ENCODE measurements at regions not wholly inside any gene's neighbourhood (a gene's known extent, or its start where the extent isn't known, plus 50 kb on each side); places are given as distances from the start of the nearest gene placed in this dataset.

DNA sequence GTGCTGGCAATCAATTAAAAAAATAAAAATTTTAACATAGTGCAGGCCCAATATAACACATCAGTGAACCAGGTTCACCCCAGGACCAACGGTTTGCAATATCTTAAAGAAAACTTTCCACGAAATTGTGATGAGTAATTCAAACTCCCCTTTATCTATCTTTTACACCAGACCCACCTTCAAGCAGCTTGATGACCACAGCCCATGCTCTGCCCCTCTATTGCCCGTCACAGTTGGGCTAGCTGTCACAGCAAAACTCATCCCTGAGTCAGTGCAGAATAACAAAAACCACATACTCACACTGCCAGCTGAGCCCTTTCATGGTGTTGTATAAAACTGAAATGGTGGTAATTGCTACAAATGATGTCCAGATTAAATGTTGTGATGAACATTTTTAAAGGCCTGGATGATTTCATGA, 112.5 kb upstream of the CREB1 start:
- Histone ChIP-seq H2BK120ac (ENCODE audit: low read depth, low read length) (no peak overlapping the region), H3K4me2 (ENCODE audit: low read length, poor library complexity, severe bottlenecking) (no peak overlapping the region), H3K9ac (ENCODE audit: low read length) (no peak overlapping the region), H3K79me1 (replicated peaks; ENCODE audit: low read length, poor library complexity, severe bottlenecking) (no peaks in the 10 kb centered on the region), H3K27ac (ENCODE audit: low read length, poor library complexity, severe bottlenecking) (no peak overlapping the region), H4K8ac (ENCODE audit: low read length) (no peak overlapping the region), H2BK5ac (ENCODE audit: low read depth, low read length, poor library complexity, severe bottlenecking) (no peak overlapping the region), H3K9me3 (ENCODE audit: control insufficient read depth, low read length) (no peaks in the 10 kb centered on the region), H3K14ac (ENCODE audit: low read length in 2 of 2) (no peak overlapping the region), H3K27me3 (ENCODE audit: control insufficient read depth in 1 of 2, insufficient read depth in 1 of 2, low read length in 2 of 2) (no peaks in the 10 kb centered on the region), H4K91ac (ENCODE audit: low read length) (no peak overlapping the region), H2BK15ac (ENCODE audit: low read depth, poor library complexity, severe bottlenecking) (no peak overlapping the region), H2BK12ac (ENCODE audit: low read length in 2 of 2) (no peak overlapping the region), H3K4me1 (ENCODE audit: control insufficient read depth, insufficient read depth, low read depth, low read length) (peaks cover 4% of the 10 kb centered on the region), H3K36me3 (ENCODE audit: control insufficient read depth in 1 of 2, insufficient read depth in 2 of 2, low read depth in 1 of 2, low read length in 2 of 2) (no peaks in the 10 kb centered on the region), H2AFZ (ENCODE audit: low read depth, low read length) (no peak overlapping the region), H3K18ac (ENCODE audit: low read depth in 1 of 2, low read length in 2 of 2) (no peak overlapping the region), H3K4me3 (ENCODE audit: insufficient read depth in 1 of 2, low read depth in 1 of 2, low read length in 2 of 2) (no peak overlapping the region), H3K23ac (ENCODE audit: low read length in 2 of 2) (no peak overlapping the region), H3K4ac (ENCODE audit: low read depth in 1 of 2, low read length in 2 of 2) (no peak overlapping the region), H2AK5ac (ENCODE audit: low read length, severe bottlenecking) (no peak overlapping the region)
- WGBS: 83% methylated on average over 2 of the region's 3 CpGs
- DNase-seq: no peak

DNA sequence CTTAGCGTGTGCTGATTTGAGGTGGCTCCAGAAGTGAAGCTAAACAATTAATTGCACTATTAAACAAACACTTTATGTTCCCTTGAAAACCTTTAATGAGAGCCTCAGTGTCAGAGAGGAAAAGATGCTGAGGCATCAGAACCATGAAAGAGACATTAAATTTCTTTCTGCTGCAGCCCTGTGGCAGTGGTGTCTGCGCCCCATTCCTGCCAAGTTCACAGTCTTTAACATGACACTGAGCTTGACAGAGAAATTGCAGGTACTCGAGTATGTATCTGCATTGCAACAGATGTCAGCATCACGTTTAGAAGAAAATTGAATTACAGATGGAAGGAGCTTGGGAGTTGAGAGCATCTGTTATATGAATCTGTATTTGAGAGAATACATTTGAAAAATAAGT, 111.3 kb upstream of the CREB1 start:
- Histone ChIP-seq H2BK12ac (ENCODE audit: low read length in 2 of 2) (no peak overlapping the region), H3K27ac (ENCODE audit: low read length, poor library complexity, severe bottlenecking) (no peak overlapping the region), H3K18ac (ENCODE audit: low read depth in 1 of 2, low read length in 2 of 2) (no peak overlapping the region), H3K79me1 (replicated peaks; ENCODE audit: low read length, poor library complexity, severe bottlenecking) (no peaks in the 10 kb centered on the region), H3K14ac (ENCODE audit: low read length in 2 of 2) (no peak overlapping the region), H2BK120ac (ENCODE audit: low read depth, low read length) (no peak overlapping the region), H3K23ac (ENCODE audit: low read length in 2 of 2) (no peak overlapping the region), H4K8ac (ENCODE audit: low read length) (no peak overlapping the region), H3K4ac (ENCODE audit: low read depth in 1 of 2, low read length in 2 of 2) (no peak overlapping the region), H2AK5ac (ENCODE audit: low read length, severe bottlenecking) (no peak overlapping the region), H3K4me1 (ENCODE audit: control insufficient read depth, insufficient read depth, low read depth, low read length) (peaks cover 1% of the 10 kb centered on the region), H3K4me2 (ENCODE audit: low read length, poor library complexity, severe bottlenecking) (no peak overlapping the region), H3K4me3 (ENCODE audit: insufficient read depth in 1 of 2, low read depth in 1 of 2, low read length in 2 of 2) (no peak overlapping the region), H2AFZ (ENCODE audit: low read depth, low read length) (no peak overlapping the region), H3K9ac (ENCODE audit: low read length) (no peak overlapping the region), H3K36me3 (ENCODE audit: control insufficient read depth in 1 of 2, insufficient read depth in 2 of 2, low read depth in 1 of 2, low read length in 2 of 2) (no peaks in the 10 kb centered on the region), H2BK5ac (ENCODE audit: low read depth, low read length, poor library complexity, severe bottlenecking) (no peak overlapping the region), H3K27me3 (ENCODE audit: control insufficient read depth in 1 of 2, insufficient read depth in 1 of 2, low read length in 2 of 2) (no peaks in the 10 kb centered on the region), H4K91ac (ENCODE audit: low read length) (no peak overlapping the region), H2BK15ac (ENCODE audit: low read depth, poor library complexity, severe bottlenecking) (no peak overlapping the region), H3K9me3 (ENCODE audit: control insufficient read depth, low read length) (peaks cover 11% of the 10 kb centered on the region)
- DNase-seq: no peak
- WGBS: 74% methylated on average over 4 of the region's 4 CpGs

DNA sequence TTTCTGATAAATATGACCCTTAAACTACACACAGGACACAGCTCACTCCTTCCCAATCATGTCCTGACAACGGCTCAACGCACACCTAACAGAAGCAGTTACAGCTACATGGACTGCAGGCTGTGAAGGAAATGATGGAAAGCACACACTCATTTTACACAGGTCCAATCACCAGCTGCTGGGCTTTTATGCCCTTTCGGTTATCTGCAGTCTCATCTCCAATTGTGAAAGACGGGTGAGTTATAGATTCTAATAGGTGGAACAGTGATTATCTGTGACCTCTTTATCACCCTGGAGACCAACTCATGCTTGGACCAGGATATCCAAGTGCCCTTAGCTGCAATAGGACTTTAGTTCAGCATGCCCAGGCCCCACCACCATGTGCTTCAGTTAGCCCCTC, 110.4 kb upstream of the CREB1 start:
- peaks cover 1% of the 10 kb centered on the region for H3K4me1 ChIP-seq (ENCODE audit: control insufficient read depth, insufficient read depth, low read depth, low read length)
- no peak overlapping the region for H3K4ac ChIP-seq (ENCODE audit: low read depth in 1 of 2, low read length in 2 of 2)
- no peak for DNase-seq
- H4K8ac ChIP-seq (ENCODE audit: low read length): no peak overlapping the region
- no peaks in the 10 kb centered on the region for H3K79me1 ChIP-seq (replicated peaks; ENCODE audit: low read length, poor library complexity, severe bottlenecking)
- no peak overlapping the region for H3K4me2 ChIP-seq (ENCODE audit: low read length, poor library complexity, severe bottlenecking)
- H3K27ac ChIP-seq (ENCODE audit: low read length, poor library complexity, severe bottlenecking): no peak overlapping the region
- no peak overlapping the region for H2BK15ac ChIP-seq (ENCODE audit: low read depth, poor library complexity, severe bottlenecking)
- no peaks in the 10 kb centered on the region for H3K36me3 ChIP-seq (ENCODE audit: control insufficient read depth in 1 of 2, insufficient read depth in 2 of 2, low read depth in 1 of 2, low read length in 2 of 2)
- H2BK120ac ChIP-seq (ENCODE audit: low read depth, low read length): no peak overlapping the region
- no peak overlapping the region for H3K18ac ChIP-seq (ENCODE audit: low read depth in 1 of 2, low read length in 2 of 2)
- H3K9me3 ChIP-seq (ENCODE audit: control insufficient read depth, low read length): peaks cover 13% of the 10 kb centered on the region
- H2AK5ac ChIP-seq (ENCODE audit: low read length, severe bottlenecking): no peak overlapping the region
- H3K4me3 ChIP-seq (ENCODE audit: insufficient read depth in 1 of 2, low read depth in 1 of 2, low read length in 2 of 2): no peak overlapping the region
- H3K9ac ChIP-seq (ENCODE audit: low read length): no peak overlapping the region
- 86% methylated on average over 4 of the region's 4 CpGs for WGBS
- no peak overlapping the region for H3K23ac ChIP-seq (ENCODE audit: low read length in 2 of 2)
- no peak overlapping the region for H2BK5ac ChIP-seq (ENCODE audit: low read depth, low read length, poor library complexity, severe bottlenecking)
- no peak overlapping the region for H2AFZ ChIP-seq (ENCODE audit: low read depth, low read length)
- H3K14ac ChIP-seq (ENCODE audit: low read length in 2 of 2): no peak overlapping the region
- H3K27me3 ChIP-seq (ENCODE audit: control insufficient read depth in 1 of 2, insufficient read depth in 1 of 2, low read length in 2 of 2): no peaks in the 10 kb centered on the region
- no peak overlapping the region for H4K91ac ChIP-seq (ENCODE audit: low read length)
- peak overlapping the region in 1 of 2 experiments; percentile 25 for H2BK12ac ChIP-seq (ENCODE audit: low read length in 2 of 2)

DNA sequence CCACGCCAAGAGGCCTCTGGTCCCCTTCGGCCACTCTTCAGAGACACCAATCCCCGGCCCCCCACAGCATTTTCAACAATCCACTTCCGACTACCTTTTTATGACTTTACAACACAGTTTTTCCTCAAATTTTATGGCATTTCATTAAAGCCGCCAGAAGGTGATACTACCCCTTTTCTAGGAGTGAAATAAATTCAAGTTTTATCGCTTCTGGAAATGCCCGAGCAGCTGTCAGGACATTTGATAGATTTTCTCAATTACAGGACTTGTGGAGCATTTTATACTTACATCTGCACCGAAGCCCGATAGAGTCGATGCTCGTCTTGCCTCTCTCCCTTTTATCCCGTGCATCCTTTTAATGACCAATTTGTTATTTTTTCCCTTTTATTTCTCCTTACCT, 108.1 kb upstream of the CREB1 start:
- no peak overlapping the region for H3K27ac ChIP-seq (ENCODE audit: low read length, poor library complexity, severe bottlenecking)
- no peak overlapping the region for H3K9ac ChIP-seq (ENCODE audit: low read length)
- H2AK5ac ChIP-seq (ENCODE audit: low read length, severe bottlenecking): no peak overlapping the region
- no peak overlapping the region for H2BK120ac ChIP-seq (ENCODE audit: low read depth, low read length)
- no peak overlapping the region for H3K4me3 ChIP-seq (ENCODE audit: insufficient read depth in 1 of 2, low read depth in 1 of 2, low read length in 2 of 2)
- no peak overlapping the region for H4K91ac ChIP-seq (ENCODE audit: low read length)
- peak overlapping the region in 1 of 2 experiments; percentile 88 for H2BK12ac ChIP-seq (ENCODE audit: low read length in 2 of 2)
- H3K79me1 ChIP-seq (replicated peaks; ENCODE audit: low read length, poor library complexity, severe bottlenecking): no peaks in the 10 kb centered on the region
- no peak for DNase-seq
- H3K23ac ChIP-seq (ENCODE audit: low read length in 2 of 2): no peak overlapping the region
- H2BK15ac ChIP-seq (ENCODE audit: low read depth, poor library complexity, severe bottlenecking): no peak overlapping the region
- H3K9me3 ChIP-seq (ENCODE audit: control insufficient read depth, low read length): peaks cover 13% of the 10 kb centered on the region
- no peak overlapping the region for H2BK5ac ChIP-seq (ENCODE audit: low read depth, low read length, poor library complexity, severe bottlenecking)
- peaks cover 1% of the 10 kb centered on the region for H3K4me1 ChIP-seq (ENCODE audit: control insufficient read depth, insufficient read depth, low read depth, low read length)
- H3K18ac ChIP-seq (ENCODE audit: low read depth in 1 of 2, low read length in 2 of 2): no peak overlapping the region
- H3K14ac ChIP-seq (ENCODE audit: low read length in 2 of 2): no peak overlapping the region
- H3K4ac ChIP-seq (ENCODE audit: low read depth in 1 of 2, low read length in 2 of 2): no peak overlapping the region
- no peaks in the 10 kb centered on the region for H3K36me3 ChIP-seq (ENCODE audit: control insufficient read depth in 1 of 2, insufficient read depth in 2 of 2, low read depth in 1 of 2, low read length in 2 of 2)
- 94% methylated on average over 9 of the region's 12 CpGs for WGBS
- H3K4me2 ChIP-seq (ENCODE audit: low read length, poor library complexity, severe bottlenecking): no peak overlapping the region
- H3K27me3 ChIP-seq (ENCODE audit: control insufficient read depth in 1 of 2, insufficient read depth in 1 of 2, low read length in 2 of 2): no peaks in the 10 kb centered on the region
- no peak overlapping the region for H2AFZ ChIP-seq (ENCODE audit: low read depth, low read length)
- H4K8ac ChIP-seq (ENCODE audit: low read length): no peak overlapping the region

Measured in mesenchymal stem cell (in vitro differentiated cells and primary cell).